ENCODE measurements at regions not wholly inside any gene's neighbourhood (a gene's known extent, or its start where the extent isn't known, plus 50 kb on each side); places are given as distances from the start of the nearest gene placed in this dataset.
A peak's percentile ranks its signal among the peaks of the same experiment; 100 is the strongest.

DNA sequence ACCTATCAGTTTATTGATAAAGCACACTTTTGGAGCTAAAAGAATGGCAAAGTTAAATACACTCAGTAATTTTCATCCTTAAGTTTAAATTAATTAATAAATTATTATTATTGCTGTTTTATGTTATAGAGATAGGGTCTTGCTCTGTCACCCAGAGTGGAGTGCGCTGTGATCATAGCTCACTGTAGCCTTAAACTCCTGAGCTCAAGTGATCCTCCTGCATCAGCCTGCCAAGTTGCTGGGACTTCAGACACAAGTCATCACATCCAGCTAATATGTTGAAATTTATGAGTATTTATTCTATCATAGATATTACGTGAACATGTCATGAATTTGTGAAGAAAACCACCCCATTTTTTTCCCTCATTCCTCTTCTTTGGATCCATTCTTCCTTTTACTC, 64.2 kb downstream of the GJA1 start:
- Histone ChIP-seq H3K36me3 (ENCODE audit: insufficient read depth, low read length) (no peaks in the 10 kb centered on the region), H3K4me3 (ENCODE audit: low read depth, low read length) (no peak overlapping the region), H2AFZ (ENCODE audit: low read length, unreplicated experiment) (no peak overlapping the region), H3K27me3 (ENCODE audit: insufficient read depth, low read length) (no peaks in the 10 kb centered on the region), H3K79me2 (ENCODE audit: control insufficient read depth, insufficient read depth, low read length, unreplicated experiment) (no peaks in the 10 kb centered on the region), H3K4me1 (ENCODE audit: control insufficient read depth, insufficient read depth, low read length, unreplicated experiment) (peaks cover 16% of the 10 kb centered on the region), H3K27ac (ENCODE audit: low read depth, low read length) (no peak overlapping the region)

DNA sequence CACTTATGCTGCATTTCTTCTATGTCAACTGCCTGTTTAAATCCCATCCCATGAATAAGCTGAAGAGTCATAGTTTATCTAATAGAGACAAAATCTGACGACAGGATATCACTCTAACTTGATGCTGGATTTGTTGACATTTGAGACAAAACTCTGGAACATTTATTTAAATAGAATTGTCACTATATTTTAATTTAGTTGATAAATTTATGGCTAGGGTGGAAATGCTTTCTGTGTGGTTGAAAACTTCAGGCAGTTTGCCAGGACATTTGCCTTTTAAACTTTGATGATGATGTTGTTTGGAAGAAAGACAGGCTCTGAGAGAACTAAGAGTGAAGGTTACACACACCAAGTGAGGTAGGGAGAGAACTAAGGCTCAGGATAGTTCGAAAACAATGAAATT, 68.1 kb downstream of the GJA1 start:
- H3K79me2 ChIP-seq (ENCODE audit: control insufficient read depth, insufficient read depth, low read length, unreplicated experiment) = no peaks in the 10 kb centered on the region
- no peaks in the 10 kb centered on the region for H3K36me3 ChIP-seq (ENCODE audit: insufficient read depth, low read length)
- H3K27me3 ChIP-seq (ENCODE audit: insufficient read depth, low read length) = no peaks in the 10 kb centered on the region
- H3K4me1 ChIP-seq (ENCODE audit: control insufficient read depth, insufficient read depth, low read length, unreplicated experiment) = peaks cover 30% of the 10 kb centered on the region
- no peak overlapping the region for H3K4me3 ChIP-seq (ENCODE audit: low read depth, low read length)
- H3K27ac ChIP-seq (ENCODE audit: low read depth, low read length) = peak overlapping the region; percentile 85
- H2AFZ ChIP-seq (ENCODE audit: low read length, unreplicated experiment) = peak overlapping the region; percentile 41

- Histone ChIP-seq H3K36me3 (ENCODE audit: insufficient read depth, low read length) (no peaks in the 10 kb centered on the region), H3K27ac (ENCODE audit: low read depth, low read length) (peak overlapping the region; percentile 85), H3K4me1 (ENCODE audit: control insufficient read depth, insufficient read depth, low read length, unreplicated experiment) (peaks cover 30% of the 10 kb centered on the region), H3K79me2 (ENCODE audit: control insufficient read depth, insufficient read depth, low read length, unreplicated experiment) (no peaks in the 10 kb centered on the region), H3K4me3 (ENCODE audit: low read depth, low read length) (no peak overlapping the region), H3K27me3 (ENCODE audit: insufficient read depth, low read length) (no peaks in the 10 kb centered on the region), H2AFZ (ENCODE audit: low read length, unreplicated experiment) (peak overlapping the region; percentile 41)
Observed at GRCh38 chr6:121504227-121504626, 68.8 kb downstream of the GJA1 start.

GRCh38 chr6:121505284-121505683, 69.8 kb downstream of the GJA1 start:
- H3K4me1 ChIP-seq (ENCODE audit: control insufficient read depth, insufficient read depth, low read length, unreplicated experiment) = peaks cover 30% of the 10 kb centered on the region
- H2AFZ ChIP-seq (ENCODE audit: low read length, unreplicated experiment) = no peak overlapping the region
- no peaks in the 10 kb centered on the region for H3K79me2 ChIP-seq (ENCODE audit: control insufficient read depth, insufficient read depth, low read length, unreplicated experiment)
- H3K4me3 ChIP-seq (ENCODE audit: low read depth, low read length) = no peak overlapping the region
- H3K27me3 ChIP-seq (ENCODE audit: insufficient read depth, low read length) = no peaks in the 10 kb centered on the region
- H3K27ac ChIP-seq (ENCODE audit: low read depth, low read length) = no peak overlapping the region
- no peaks in the 10 kb centered on the region for H3K36me3 ChIP-seq (ENCODE audit: insufficient read depth, low read length)

DNA sequence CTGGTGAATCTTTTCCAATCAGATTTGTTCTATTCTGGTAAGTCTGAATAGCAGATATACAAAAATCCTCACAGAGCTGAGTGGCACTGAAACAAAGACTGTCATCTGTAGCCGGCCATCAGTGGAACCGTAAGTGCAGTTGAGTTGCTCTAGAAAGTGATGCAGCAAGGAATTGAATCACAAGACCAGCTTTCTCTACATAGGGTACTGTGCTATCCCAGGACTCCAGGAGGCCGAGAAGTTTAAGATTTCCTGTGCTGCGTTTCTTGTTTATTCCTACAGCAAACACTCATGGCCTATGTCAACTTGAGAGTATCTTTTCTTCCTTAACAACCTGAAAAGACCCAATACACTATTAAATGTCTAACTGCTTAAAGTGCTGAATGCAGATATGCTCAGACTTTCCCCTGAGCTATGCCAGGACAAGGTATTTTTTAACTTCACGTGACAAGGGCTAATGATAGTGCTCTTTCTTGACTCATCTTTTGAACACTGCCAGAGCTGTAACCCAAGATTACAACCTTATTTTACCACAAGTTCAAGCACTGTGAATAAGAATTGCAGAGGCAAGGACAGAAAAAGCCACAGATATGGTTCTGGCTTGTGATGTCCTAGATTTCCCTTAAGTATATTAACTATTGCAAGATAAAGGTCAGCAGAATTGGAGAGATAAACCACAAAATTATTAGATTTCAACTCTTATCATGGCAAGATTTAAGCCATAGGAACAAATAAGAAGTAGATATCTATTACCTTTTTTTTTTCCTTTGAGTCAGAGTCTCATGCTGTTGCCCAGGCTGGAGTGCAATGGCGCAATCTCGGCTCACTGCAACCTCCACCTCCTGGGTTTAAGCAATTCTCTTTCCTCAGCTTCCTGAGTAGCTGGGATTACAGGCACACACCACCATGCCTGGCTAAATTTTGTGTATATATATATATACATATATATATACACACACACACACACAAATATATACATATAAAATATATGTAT, 71.6 kb downstream of the GJA1 start:
- H2AFZ ChIP-seq (ENCODE audit: low read length, unreplicated experiment) = peak overlapping the region; percentile 9
- H3K27ac ChIP-seq (ENCODE audit: low read depth, low read length) = peak overlapping the region; percentile 73
- no peaks in the 10 kb centered on the region for H3K36me3 ChIP-seq (ENCODE audit: insufficient read depth, low read length)
- no peaks in the 10 kb centered on the region for H3K27me3 ChIP-seq (ENCODE audit: insufficient read depth, low read length)
- H3K4me3 ChIP-seq (ENCODE audit: low read depth, low read length) = no peak overlapping the region
- H3K4me1 ChIP-seq (ENCODE audit: control insufficient read depth, insufficient read depth, low read length, unreplicated experiment) = peaks cover 30% of the 10 kb centered on the region
- no peaks in the 10 kb centered on the region for H3K79me2 ChIP-seq (ENCODE audit: control insufficient read depth, insufficient read depth, low read length, unreplicated experiment)

GRCh38 chr6:121510568-121511177, 75.2 kb downstream of the GJA1 start:
- Histone ChIP-seq H3K27ac (ENCODE audit: low read depth, low read length) (no peak overlapping the region), H3K27me3 (ENCODE audit: insufficient read depth, low read length) (no peaks in the 10 kb centered on the region), H3K36me3 (ENCODE audit: insufficient read depth, low read length) (no peaks in the 10 kb centered on the region), H3K4me1 (ENCODE audit: control insufficient read depth, insufficient read depth, low read length, unreplicated experiment) (peaks cover 14% of the 10 kb centered on the region), H2AFZ (ENCODE audit: low read length, unreplicated experiment) (peak overlapping the region; percentile 57), H3K79me2 (ENCODE audit: control insufficient read depth, insufficient read depth, low read length, unreplicated experiment) (no peaks in the 10 kb centered on the region), H3K4me3 (ENCODE audit: low read depth, low read length) (no peak overlapping the region)

GRCh38 chr6:121515630-121516265, 80.3 kb downstream of the GJA1 start:
- H3K4me1 ChIP-seq (ENCODE audit: control insufficient read depth, insufficient read depth, low read length, unreplicated experiment) = peaks cover 9% of the 10 kb centered on the region
- peak overlapping the region; percentile 5 for H2AFZ ChIP-seq (ENCODE audit: low read length, unreplicated experiment)
- peak overlapping the region; percentile 24 for H3K27ac ChIP-seq (ENCODE audit: low read depth, low read length)
- no peak overlapping the region for H3K4me3 ChIP-seq (ENCODE audit: low read depth, low read length)
- H3K79me2 ChIP-seq (ENCODE audit: control insufficient read depth, insufficient read depth, low read length, unreplicated experiment) = no peaks in the 10 kb centered on the region
- no peaks in the 10 kb centered on the region for H3K27me3 ChIP-seq (ENCODE audit: insufficient read depth, low read length)
- H3K36me3 ChIP-seq (ENCODE audit: insufficient read depth, low read length) = no peaks in the 10 kb centered on the region

- H3K27me3 ChIP-seq (ENCODE audit: insufficient read depth, low read length) = no peaks in the 10 kb centered on the region
- no peak overlapping the region for H3K4me3 ChIP-seq (ENCODE audit: low read depth, low read length)
- H3K36me3 ChIP-seq (ENCODE audit: insufficient read depth, low read length) = no peaks in the 10 kb centered on the region
- no peak overlapping the region for H3K27ac ChIP-seq (ENCODE audit: low read depth, low read length)
- peaks cover 14% of the 10 kb centered on the region for H3K4me1 ChIP-seq (ENCODE audit: control insufficient read depth, insufficient read depth, low read length, unreplicated experiment)
- H3K79me2 ChIP-seq (ENCODE audit: control insufficient read depth, insufficient read depth, low read length, unreplicated experiment) = no peaks in the 10 kb centered on the region
- no peak overlapping the region for H2AFZ ChIP-seq (ENCODE audit: low read length, unreplicated experiment)
Observed at GRCh38 chr6:121516331-121516730, 80.9 kb downstream of the GJA1 start.

- Histone ChIP-seq H3K27ac (ENCODE audit: low read depth, low read length) (peak overlapping the region; percentile 97), H3K4me3 (ENCODE audit: low read depth, low read length) (peak overlapping the region; percentile 21; the same call in 1 of the 2 replicates), H3K4me1 (ENCODE audit: control insufficient read depth, insufficient read depth, low read length, unreplicated experiment) (peaks cover 36% of the 10 kb centered on the region), H2AFZ (ENCODE audit: low read length, unreplicated experiment) (peak overlapping the region; percentile 38), H3K27me3 (ENCODE audit: insufficient read depth, low read length) (no peaks in the 10 kb centered on the region), H3K36me3 (ENCODE audit: insufficient read depth, low read length) (no peaks in the 10 kb centered on the region), H3K79me2 (ENCODE audit: control insufficient read depth, insufficient read depth, low read length, unreplicated experiment) (no peaks in the 10 kb centered on the region)
Observed at GRCh38 chr6:121520337-121521163, 85.1 kb downstream of the GJA1 start.

- H3K4me3 ChIP-seq (ENCODE audit: low read depth, low read length) = peak overlapping the region; percentile 21; the same call in 1 of the 2 replicates
- H3K79me2 ChIP-seq (ENCODE audit: control insufficient read depth, insufficient read depth, low read length, unreplicated experiment) = no peaks in the 10 kb centered on the region
- H3K36me3 ChIP-seq (ENCODE audit: insufficient read depth, low read length) = no peaks in the 10 kb centered on the region
- H3K4me1 ChIP-seq (ENCODE audit: control insufficient read depth, insufficient read depth, low read length, unreplicated experiment) = peaks cover 36% of the 10 kb centered on the region
- no peaks in the 10 kb centered on the region for H3K27me3 ChIP-seq (ENCODE audit: insufficient read depth, low read length)
- H3K27ac ChIP-seq (ENCODE audit: low read depth, low read length) = peak overlapping the region; percentile 97
- H2AFZ ChIP-seq (ENCODE audit: low read length, unreplicated experiment) = peak overlapping the region; percentile 38
Observed at GRCh38 chr6:121521164-121521555, 85.7 kb downstream of the GJA1 start.
